ENCODE measurements at regions not wholly inside any gene's neighbourhood (a gene's known extent, or its start where the extent isn't known, plus 50 kb on each side); places are given as distances from the start of the nearest gene placed in this dataset.

GRCh38 chr2:4515871-4516761 lies 812.7 kb downstream of the DCDC2C start:
- DNase-seq, result no peak

GRCh38 chr2:4518596-4518995 lies 815.2 kb downstream of the DCDC2C start:
- DNase-seq, result no peak

GRCh38 chr2:4522498-4523421 lies 819.4 kb downstream of the DCDC2C start:
- DNase-seq, result no peak

GRCh38 chr2:4527416-4527815 lies 824.0 kb downstream of the DCDC2C start:
- no peak for DNase-seq

GRCh38 chr2:4528246-4528645 lies 824.9 kb downstream of the DCDC2C start:
- no peak for DNase-seq

- DNase-seq, result no peak
These were observed 825.4 kb downstream of the DCDC2C start for GRCh38 chr2:4528773-4529172.

GRCh38 chr2:4529738-4530137 lies 826.4 kb downstream of the DCDC2C start:
- no peak for DNase-seq

GRCh38 chr2:4530231-4530630 lies 826.9 kb downstream of the DCDC2C start:
- DNase-seq, result no peak

GRCh38 chr2:4533806-4534205 lies 830.4 kb downstream of the DCDC2C start:
- DNase-seq, result no peak

GRCh38 chr2:4539121-4539520 lies 835.7 kb downstream of the DCDC2C start:
- DNase-seq, result no peak

- no peak for DNase-seq
These were observed 846.4 kb downstream of the DCDC2C start for GRCh38 chr2:4549666-4550210.

- no peak for DNase-seq
These were observed 848.5 kb downstream of the DCDC2C start for GRCh38 chr2:4551691-4552474.

- no peak for DNase-seq
These were observed 849.9 kb downstream of the DCDC2C start for GRCh38 chr2:4553241-4553640.

GRCh38 chr2:4556135-4556896 lies 852.9 kb downstream of the DCDC2C start:
- DNase-seq, result no peak

GRCh38 chr2:4561196-4561595 lies 857.8 kb downstream of the DCDC2C start:
- no peak for DNase-seq

- DNase-seq, result no peak
These were observed 872.7 kb downstream of the DCDC2C start for GRCh38 chr2:4576075-4576474.

- DNase-seq, result no peak
These were observed 876.6 kb downstream of the DCDC2C start for GRCh38 chr2:4579977-4580376.

- no peak for DNase-seq
These were observed 881.8 kb downstream of the DCDC2C start for GRCh38 chr2:4585057-4585635.

GRCh38 chr2:4588606-4589005 lies 885.2 kb downstream of the DCDC2C start:
- no peak for DNase-seq

- DNase-seq, result no peak
These were observed 887.9 kb downstream of the DCDC2C start for GRCh38 chr2:4591261-4591660.

- no peak for DNase-seq
These were observed 894.0 kb downstream of the DCDC2C start for GRCh38 chr2:4597400-4597799.

- DNase-seq, result no peak
These were observed 901.4 kb downstream of the DCDC2C start for GRCh38 chr2:4604767-4605166.
